MM.1S (cell line): ENCODE measurements at regions not wholly inside any gene's neighbourhood (a gene's known extent, or its start where the extent isn't known, plus 50 kb on each side); places are given as distances from the start of the nearest gene placed in this dataset.

Experiments used
- DNase-seq: peaks from one replicate; pipeline ENCODE4 v3.0.0-alpha.2; 2015
- H2AFZ ChIP-seq: fragments of 300-600 bp; sonication (generic); 2 replicates; pipeline ENCODE4 v1.6.0; 2016; ENCODE audit warnings: antibody characterized with exemption, low read length
- H3F3A ChIP-seq: fragments of 300-600 bp; sonication (generic); 2 replicates; pipeline ENCODE4 v1.6.1; 2016; ENCODE audit warnings: mild to moderate bottlenecking, antibody characterized with exemption, low read length, moderate library complexity, mixed read lengths; ENCODE audit not compliant: insufficient read depth
- H3K27ac ChIP-seq: fragments of 300-600 bp; sonication (generic); 2 replicates; pipeline ENCODE4 v1.5.1; 2016; ENCODE audit warnings: mild to moderate bottlenecking, low read length
- H3K27me3 ChIP-seq: fragments of 300-600 bp; sonication (generic); replicated peaks from 2 replicates; pipeline ENCODE4 v1.6.0; 2016; ENCODE audit warnings: low read length; ENCODE audit not compliant: insufficient read depth
- H3K36me3 ChIP-seq: fragments of 300-600 bp; sonication (generic); replicated peaks from 2 replicates; pipeline ENCODE4 v1.6.1; 2016; ENCODE audit warnings: mild to moderate bottlenecking, low read length, mixed read lengths; ENCODE audit not compliant: insufficient read depth
- H3K4me1 ChIP-seq: fragments of 300-600 bp; sonication (generic); 2 replicates; pipeline ENCODE4 v1.6.1; 2016; ENCODE audit warnings: low read length, mixed read lengths
- H3K4me2 ChIP-seq: fragments of 300-600 bp; sonication (generic); 2 replicates; pipeline ENCODE4 v1.6.0; 2016; ENCODE audit warnings: low read depth, low read length
- H3K4me3 ChIP-seq: fragments of 300-600 bp; sonication (generic); 2 replicates; pipeline ENCODE4 v1.5.1; 2016; ENCODE audit warnings: low read length, mixed read lengths
- H3K79me2 ChIP-seq: fragments of 300-600 bp; sonication (generic); 2 replicates; pipeline ENCODE4 v1.6.1; 2016; ENCODE audit warnings: mixed run types, low read length, mixed read lengths
- H3K9ac ChIP-seq: fragments of 300-600 bp; sonication (generic); 2 replicates; pipeline ENCODE4 v1.6.1; 2016; ENCODE audit warnings: low read length, mixed read lengths
- H3K9me2 ChIP-seq: fragments of 300-600 bp; sonication (generic); replicated peaks from 2 replicates; pipeline ENCODE4 v1.6.1; 2016; ENCODE audit warnings: mild to moderate bottlenecking, low read length, mixed read lengths; ENCODE audit not compliant: insufficient read depth
- H3K9me3 ChIP-seq: fragments of 300-600 bp; sonication (generic); replicated peaks from 2 replicates; pipeline ENCODE4 v1.6.1; 2016; ENCODE audit warnings: mild to moderate bottlenecking, low read length, mixed read lengths; ENCODE audit not compliant: insufficient read depth
- H4K20me1 ChIP-seq: fragments of 300-600 bp; sonication (generic); 2 replicates; pipeline ENCODE4 v1.6.1; 2016; ENCODE audit warnings: mild to moderate bottlenecking, low read length, moderate library complexity, mixed read lengths; ENCODE audit not compliant: insufficient read depth
- EZH2 ChIP-seq: fragments of 300-600 bp; sonication (generic); optimal IDR thresholded peaks from 2 replicates; pipeline ENCODE3; 2017; ENCODE audit warnings: low read depth, mild to moderate bottlenecking, antibody characterized with exemption, low read length, mixed read lengths
- EZH2phosphoT487 ChIP-seq: fragments of 300-600 bp; sonication (generic); IDR thresholded peaks from 2 replicates; pipeline ENCODE4 v1.6.1; 2018; ENCODE audit warnings: antibody characterized with exemption, low read length
- TF ChIP-seq, protein P1 (sequence below): fragments of 300-600 bp; sonication (generic); IDR thresholded peaks from 2 replicates; pipeline ENCODE4 v1.5.1; 2016; ENCODE audit warnings: antibody characterized with exemption, low read length, mixed read lengths

- TF ChIP-seq, protein P1, sequence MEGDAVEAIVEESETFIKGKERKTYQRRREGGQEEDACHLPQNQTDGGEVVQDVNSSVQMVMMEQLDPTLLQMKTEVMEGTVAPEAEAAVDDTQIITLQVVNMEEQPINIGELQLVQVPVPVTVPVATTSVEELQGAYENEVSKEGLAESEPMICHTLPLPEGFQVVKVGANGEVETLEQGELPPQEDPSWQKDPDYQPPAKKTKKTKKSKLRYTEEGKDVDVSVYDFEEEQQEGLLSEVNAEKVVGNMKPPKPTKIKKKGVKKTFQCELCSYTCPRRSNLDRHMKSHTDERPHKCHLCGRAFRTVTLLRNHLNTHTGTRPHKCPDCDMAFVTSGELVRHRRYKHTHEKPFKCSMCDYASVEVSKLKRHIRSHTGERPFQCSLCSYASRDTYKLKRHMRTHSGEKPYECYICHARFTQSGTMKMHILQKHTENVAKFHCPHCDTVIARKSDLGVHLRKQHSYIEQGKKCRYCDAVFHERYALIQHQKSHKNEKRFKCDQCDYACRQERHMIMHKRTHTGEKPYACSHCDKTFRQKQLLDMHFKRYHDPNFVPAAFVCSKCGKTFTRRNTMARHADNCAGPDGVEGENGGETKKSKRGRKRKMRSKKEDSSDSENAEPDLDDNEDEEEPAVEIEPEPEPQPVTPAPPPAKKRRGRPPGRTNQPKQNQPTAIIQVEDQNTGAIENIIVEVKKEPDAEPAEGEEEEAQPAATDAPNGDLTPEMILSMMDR = no peak
- TF ChIP-seq EZH2phosphoT487 (no peak), EZH2 (no peak)
- H3K27me3 ChIP-seq = no peaks in the 10 kb centered on the region
- H3K36me3 ChIP-seq = no peaks in the 10 kb centered on the region
- no peak overlapping the region for H3K4me2 ChIP-seq
- no peak for DNase-seq
- no peaks in the 10 kb centered on the region for H3K79me2 ChIP-seq
- H3K4me1 ChIP-seq = no peaks in the 10 kb centered on the region
- no peaks in the 10 kb centered on the region for H4K20me1 ChIP-seq
- no peak overlapping the region for H2AFZ ChIP-seq
- no peaks in the 10 kb centered on the region for H3K9me3 ChIP-seq
- no peaks in the 10 kb centered on the region for H3K9me2 ChIP-seq
- H3K4me3 ChIP-seq = no peak overlapping the region
- no peak overlapping the region for H3K27ac ChIP-seq
- no peaks in the 10 kb centered on the region for H3F3A ChIP-seq
- no peak overlapping the region for H3K9ac ChIP-seq
These were observed 993.5 kb downstream of the SLC6A15 start for GRCh38 chr12:83919081-83919480.

- H3K9ac ChIP-seq = no peak overlapping the region
- H3K4me3 ChIP-seq = no peak overlapping the region
- H3K36me3 ChIP-seq = no peaks in the 10 kb centered on the region
- H3K27ac ChIP-seq = no peak overlapping the region
- H3K9me3 ChIP-seq = no peaks in the 10 kb centered on the region
- H3F3A ChIP-seq = no peaks in the 10 kb centered on the region
- no peaks in the 10 kb centered on the region for H4K20me1 ChIP-seq
- H3K9me2 ChIP-seq = no peaks in the 10 kb centered on the region
- TF ChIP-seq, protein P1 = no peak
- TF ChIP-seq EZH2phosphoT487 (no peak), EZH2 (no peak)
- H3K4me2 ChIP-seq = no peak overlapping the region
- DNase-seq = no peak
- H3K27me3 ChIP-seq = no peaks in the 10 kb centered on the region
- no peaks in the 10 kb centered on the region for H3K4me1 ChIP-seq
- no peak overlapping the region for H2AFZ ChIP-seq
- no peaks in the 10 kb centered on the region for H3K79me2 ChIP-seq
These were observed 1008.4 kb downstream of the SLC6A15 start for GRCh38 chr12:83904175-83904574.

DNA sequence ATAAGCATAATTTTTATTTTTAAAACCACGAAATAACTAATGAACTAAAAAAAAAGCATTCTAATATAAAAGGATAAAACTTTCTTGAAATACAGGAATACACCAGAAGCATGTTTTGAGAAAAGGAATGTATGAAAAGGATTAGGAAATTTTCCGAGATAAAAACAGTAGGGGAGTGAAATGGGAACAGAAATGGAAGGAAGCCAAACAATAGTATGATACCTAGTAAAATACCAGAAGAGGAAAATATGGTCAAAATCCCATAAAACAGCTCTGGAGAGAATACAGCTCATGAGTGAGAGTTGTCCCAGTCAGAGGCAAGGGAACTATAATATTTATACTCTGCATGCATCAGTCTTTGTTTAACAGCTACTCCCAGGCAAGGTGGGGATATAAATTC lies 1016.2 kb downstream of the SLC6A15 start:
- H2AFZ ChIP-seq = no peak overlapping the region

More for the DNA sequence above, 1016.2 kb downstream of the SLC6A15 start:
- H3K4me2 ChIP-seq = no peak overlapping the region
- no peaks in the 10 kb centered on the region for H3K4me1 ChIP-seq
- H3K9me2 ChIP-seq = no peaks in the 10 kb centered on the region
- H3K36me3 ChIP-seq = no peaks in the 10 kb centered on the region
- H3K4me3 ChIP-seq = no peak overlapping the region
- no peak overlapping the region for H3K9ac ChIP-seq
- no peaks in the 10 kb centered on the region for H3K79me2 ChIP-seq
- TF ChIP-seq EZH2 (no peak), EZH2phosphoT487 (no peak)
- TF ChIP-seq, protein P1 = no peak
- H4K20me1 ChIP-seq = no peaks in the 10 kb centered on the region
- no peaks in the 10 kb centered on the region for H3K27me3 ChIP-seq
- no peak for DNase-seq
- no peak overlapping the region for H3K27ac ChIP-seq
- H3F3A ChIP-seq = no peaks in the 10 kb centered on the region
- no peaks in the 10 kb centered on the region for H3K9me3 ChIP-seq
